GM12878 (cell line): ENCODE measurements at regions not wholly inside any gene's neighbourhood (a gene's known extent, or its start where the extent isn't known, plus 50 kb on each side); places are given as distances from the start of the nearest gene placed in this dataset.

Source experiments
- ATAC-seq: fragments of 200-7000 bp; cut with Tn5 transposase; 3 replicates; pipeline ENCODE4 v1.9.1; 2020; ENCODE audit warnings: mild to moderate bottlenecking, moderate library complexity
- BruUV-seq: library from RNA; stranded (reverse); fragments of 400-500 nt; replicated peaks from 2 replicates; lab custom pipeline; 2021; lab: Mats Ljungman, UMichigan
- CTCF ChIA-PET: fragments of 300-600 bp; sonication (Branson Sonifier 250); formaldehyde crosslinking; extraction: SDS; loops from one replicate; lab custom pipeline; 2021; ENCODE audit warnings: inconsistent platforms; lab: Yijun Ruan, JAX
- POLR2A ChIA-PET: fragments of 350-600 bp; formaldehyde crosslinking; extraction: SDS; loops from one replicate; lab custom pipeline; 2021; ENCODE audit warnings: inconsistent platforms; lab: Charles Lee
- RAD21 ChIA-PET: fragments of 300-600 bp; sonication (Branson Sonifier 250); formaldehyde crosslinking; loops from one replicate; lab custom pipeline; 2023; ENCODE audit warnings: antibody characterized with exemption; ENCODE audit not compliant: unreplicated experiment; lab: Charles Lee
- SMC1A ChIA-PET: fragments of 300-600 bp; sonication (Branson Sonifier 250); formaldehyde crosslinking; loops from one replicate; lab custom pipeline; 2023; ENCODE audit not compliant: unreplicated experiment, uncharacterized antibody; lab: Charles Lee
- DNase-seq: peaks from one replicate; pipeline ENCODE4 v3.0.0-alpha.2; 2011; ENCODE audit warnings: low read depth, low spot score
- FAIRE-seq: peaks from 3 replicates; lab custom pipeline; 2011; peaks lifted over from hg19 to GRCh38; lab: Jason Lieb, UNC
- H2AFZ ChIP-seq: 2 replicates; pipeline ENCODE4 v1.6.0; 2011; ENCODE audit warnings: low read depth, low read length, control low read depth; ENCODE audit not compliant: control insufficient read depth
- H3K27ac ChIP-seq: 2 replicates; pipeline ENCODE4 v1.5.1; 2011; ENCODE audit warnings: control low read depth; ENCODE audit not compliant: control insufficient read depth, insufficient read depth
- H3K27me3 ChIP-seq, 2 experiments: replicated peaks in 1 of 2; 2 replicates each; pipeline versions ENCODE4 v1.6.0 to v1.6.1; 2011; ENCODE audit warnings: low read length in 1 of 2; ENCODE audit not compliant: control insufficient read depth in 2 of 2, insufficient read depth in 2 of 2
- H3K36me3 ChIP-seq, 2 experiments: 2 replicates each; pipeline ENCODE4 v1.5.1; 2011; ENCODE audit warnings: low read length in 1 of 2; ENCODE audit not compliant: control insufficient read depth in 2 of 2, insufficient read depth in 2 of 2
- H3K4me1 ChIP-seq: 2 replicates; pipeline ENCODE4 v1.6.1; 2011; ENCODE audit warnings: mild to moderate bottlenecking, low read length, moderate library complexity, mixed read lengths; ENCODE audit not compliant: control insufficient read depth, insufficient read depth
- H3K4me2 ChIP-seq: 2 replicates; pipeline ENCODE4 v1.6.0; 2011; ENCODE audit warnings: control low read depth; ENCODE audit not compliant: control insufficient read depth, insufficient read depth
- H3K4me3 ChIP-seq: fragments of 200-600 bp; sonication (generic); 2 replicates; pipeline ENCODE4 v1.5.1; 2016
- H3K79me2 ChIP-seq: 2 replicates; pipeline ENCODE4 v1.6.0; 2011; ENCODE audit warnings: low read length; ENCODE audit not compliant: control insufficient read depth, insufficient read depth
- H3K9ac ChIP-seq: 2 replicates; pipeline ENCODE4 v1.8.0; 2011; ENCODE audit warnings: low read length, control low read depth, mixed read lengths; ENCODE audit not compliant: control insufficient read depth, insufficient read depth
- H3K9me3 ChIP-seq: replicated peaks from 3 replicates; pipeline ENCODE4 v1.5.1; 2011; ENCODE audit warnings: mild to moderate bottlenecking, low read length; ENCODE audit not compliant: control insufficient read depth, insufficient read depth
- H4K20me1 ChIP-seq: 2 replicates; pipeline ENCODE4 v1.6.0; 2011; ENCODE audit not compliant: control insufficient read depth, insufficient read depth
- ATF7 ChIP-seq: fragments of 450-650 bp; IDR thresholded peaks from 2 replicates; pipeline ENCODE4 v1.6.1; 2016; ENCODE audit warnings: low read depth, mild to moderate bottlenecking
- BCL11A ChIP-seq: IDR thresholded peaks from 2 replicates; pipeline ENCODE4 v1.6.1; 2011; ENCODE audit warnings: low read depth, low read length
- CEBPB ChIP-seq, 2 experiments: fragments of 150-350 bp in 1 of 2; IDR thresholded peaks; 2 replicates each; pipeline ENCODE4 v1.6.1; 2012 to 2014; ENCODE audit warnings: low read depth in 2 of 2, low read length in 2 of 2, borderline replicate concordance in 1 of 2, inconsistent platforms in 1 of 2
- CHD2 ChIP-seq: IDR thresholded peaks from 2 replicates; pipeline ENCODE4 v1.6.1; 2011; ENCODE audit warnings: low read depth, low read length, improper control_type of control experiment, borderline replicate concordance
- IKZF2 ChIP-seq, 2 experiments: fragments of 450-650 bp; IDR thresholded peaks; 2 replicates each; pipeline ENCODE4 v1.6.1; 2017; ENCODE audit warnings: mild to moderate bottlenecking in 2 of 2, moderate library complexity in 2 of 2
- MLLT1 ChIP-seq: fragments of 450-650 bp; IDR thresholded peaks from 2 replicates; pipeline ENCODE4 v1.6.1; 2016; ENCODE audit warnings: mild to moderate bottlenecking
- NFYA ChIP-seq: IDR thresholded peaks from 2 replicates; pipeline ENCODE4 v1.6.1; 2011; ENCODE audit warnings: low read depth, mild to moderate bottlenecking, low read length, improper control_type of control experiment, borderline replicate concordance
- NRF1 ChIP-seq: conservative IDR thresholded peaks from 2 replicates; pipeline ENCODE4 v1.6.1; 2011; ENCODE audit warnings: mild to moderate bottlenecking, low read depth, low read length, improper control_type of control experiment
- PKNOX1 ChIP-seq: fragments of 450-650 bp; IDR thresholded peaks from 2 replicates; pipeline ENCODE4 v1.6.1; 2016; ENCODE audit warnings: mild to moderate bottlenecking
- STAT3 ChIP-seq: IDR thresholded peaks from 2 replicates; pipeline ENCODE4 v1.6.1; 2011; ENCODE audit warnings: low read depth, low read length, improper control_type of control experiment
- ZBTB11 ChIP-seq: fragments of 450-650 bp; formaldehyde crosslinking; IDR thresholded peaks from 2 replicates; pipeline ENCODE4 v1.5.0; 2022; ENCODE audit warnings: mild to moderate bottlenecking, missing genetic modification characterization
- ZNF592 ChIP-seq: fragments of 450-650 bp; IDR thresholded peaks from 2 replicates; pipeline ENCODE4 v1.6.1; 2017; ENCODE audit warnings: mild to moderate bottlenecking, moderate library complexity
- ZZZ3 ChIP-seq: IDR thresholded peaks from 2 replicates; pipeline ENCODE4 v1.6.1; 2011; ENCODE audit warnings: low read depth; ENCODE audit not compliant: control insufficient read depth, insufficient read length
- WGBS: methylation state at CpG from one replicate; pipeline ENCODE4 v1.1.6; 2016; ENCODE audit warnings: low lambda C conversion rate; ENCODE audit not compliant: insufficient replicate concordance, insufficient coverage; ENCODE audit errors: missing lambda C conversion rate; 5-methylcytosine and 5-hydroxymethylcytosine counted together
- in situ Hi-C: fragments of 300-500 bp; cut with MboI; formaldehyde crosslinking; loops from 9 replicates; pipeline ENCODE4 v1.14.3; 2018; ENCODE audit warnings: mixed read lengths
- intact Hi-C: fragments of 100-400 bp; cut with micrococcal nuclease; formaldehyde crosslinking; loops from one replicate; pipeline ENCODE4 v1.14.2; 2022; ENCODE audit not compliant: unreplicated experiment

GRCh38 chr3:117398141-117398899 lies 688.7 kb downstream of the TUSC7 start:
- no peaks in the 10 kb centered on the region for H3K4me1 ChIP-seq
- RAD21 ChIA-PET = interaction anchor here (0.7 kb wide), 1 partner anchor 128 kb away, joined by 4 read pairs; no protein-coding TSS in a partner anchor
- H3K36me3 ChIP-seq = no peaks in the 10 kb centered on the region
- WGBS = 30% methylated on average over 12 of the region's 12 CpGs
- in situ Hi-C loops = no loop called here
- H3K27ac ChIP-seq = no peak overlapping the region
- FAIRE-seq (no peak), ATAC-seq (no peak), DNase-seq (no peak)
- CTCF ChIA-PET = interaction anchor here (1.0 to 1.6 kb wide), 2 partner anchors 9 to 126 kb away, joined by 4 to 5 read pairs; no protein-coding TSS in a partner anchor
- H3K9ac ChIP-seq = no peak overlapping the region
- no peak overlapping the region for H3K4me2 ChIP-seq
- intact Hi-C loops = no loop called here
- no peaks in the 10 kb centered on the region; a peak in 1 of 4 replicates for H3K27me3 ChIP-seq
- H3K4me3 ChIP-seq = no peak overlapping the region
- SMC1A ChIA-PET = interaction anchor here (0.6 to 1.2 kb wide), 2 partner anchors 29 to 128 kb away, joined by 3 read pairs; no protein-coding TSS in a partner anchor
- POLR2A ChIA-PET = interaction anchor here (0.6 kb wide), 1 partner anchor 1639 kb away, joined by 4 read pairs; no protein-coding TSS in a partner anchor
- no TSS peak for BruUV-seq
- no peak overlapping the region for H2AFZ ChIP-seq
- no peaks in the 10 kb centered on the region for H3K9me3 ChIP-seq
- no peaks in the 10 kb centered on the region for H4K20me1 ChIP-seq
- no peaks in the 10 kb centered on the region for H3K79me2 ChIP-seq
- TF ChIP-seq MLLT1 = no peak
- TF ChIP-seq ZBTB11 (CRISPR knock-in tag) = no peak
- no peak for TF ChIP-seq ZNF592
- no peak for TF ChIP-seq CHD2
- TF ChIP-seq PKNOX1 = no peak
- no peak for TF ChIP-seq CEBPB (IDR thresholded peaks at IDR 0.05; ENCODE audit: borderline replicate concordance in 1 of 2, low read depth in 2 of 2, low read length in 2 of 2)
- TF ChIP-seq STAT3 = no peak
- no peak for TF ChIP-seq ZZZ3
- TF ChIP-seq IKZF2 (IDR thresholded peaks at IDR 0.05) = no peak
- no peak for TF ChIP-seq NRF1
- no peak for TF ChIP-seq NFYA
- TF ChIP-seq BCL11A = no peak
- no peak for TF ChIP-seq ATF7
